ENCODE measurements at regions not wholly inside any gene's neighbourhood (a gene's known extent, or its start where the extent isn't known, plus 50 kb on each side); places are given as distances from the start of the nearest gene placed in this dataset.
"Not testable (repeated sequence)": the region's sequence is repeated elsewhere in the genome, so short reads cannot be mapped to it uniquely, and the experiment has no call there.

GRCh38 chr21:10359120-10359519 lies 162.3 kb upstream of the TPTE start:
- not testable (repeated sequence) for TF ChIP-seq CTCF (IDR thresholded peaks at IDR 0.05); ZNF512 (CRISPR knock-in tag; IDR thresholded peaks at IDR 0.05; ENCODE audit: borderline replicate concordance); PRRX2 (CRISPR knock-in tag; IDR thresholded peaks at IDR 0.05); ZNF121 (CRISPR knock-in tag; IDR thresholded peaks at IDR 0.05); FOXJ3 (CRISPR knock-in tag; IDR thresholded peaks at IDR 0.05; ENCODE audit: borderline replicate concordance); ESRRA (CRISPR knock-in tag; IDR thresholded peaks at IDR 0.05; ENCODE audit: borderline replicate concordance); ATF1 (CRISPR knock-in tag; IDR thresholded peaks at IDR 0.05); ZNF232 (CRISPR knock-in tag; IDR thresholded peaks at IDR 0.05)
